ENCODE measurements at regions not wholly inside any gene's neighbourhood (a gene's known extent, or its start where the extent isn't known, plus 50 kb on each side); places are given as distances from the start of the nearest gene placed in this dataset.

- 75 to 84% methylated on average over 1 of the region's 1 CpG for WGBS, 2 donors
- DNase-seq = no peak
- H3K27me3 ChIP-seq = no peaks in the 10 kb centered on the region
- intact Hi-C loops (cut with DNase I) = no loop called here
- H3K4me3 ChIP-seq = no peak overlapping the region
- no peak for TF ChIP-seq EP300 (IDR thresholded peaks at IDR 0.05)
- no peak for TF ChIP-seq POLR2AphosphoS5 (IDR thresholded peaks at IDR 0.05)
- no peak for TF ChIP-seq POLR2A (IDR thresholded peaks at IDR 0.05)
- no peak for TF ChIP-seq CTCF (IDR thresholded peaks at IDR 0.05)
- no peak overlapping the region for H3K27ac ChIP-seq
- no peaks in the 10 kb centered on the region for H3K9me3 ChIP-seq
- H3K4me1 ChIP-seq = no peaks in the 10 kb centered on the region
- no peaks in the 10 kb centered on the region for H3K36me3 ChIP-seq
Measured at GRCh38 chr2:194557993-194558392, 1099.0 kb upstream of the SLC39A10 start.

GRCh38 chr2:194556629-194557028, 1100.4 kb upstream of the SLC39A10 start:
- Histone ChIP-seq H3K4me1 (no peaks in the 10 kb centered on the region), H3K9me3 (no peaks in the 10 kb centered on the region), H3K36me3 (no peaks in the 10 kb centered on the region), H3K27ac (no peak overlapping the region), H3K27me3 (no peaks in the 10 kb centered on the region), H3K4me3 (no peak overlapping the region)
- intact Hi-C loops (cut with DNase I) = no loop called here
- TF ChIP-seq CTCF (IDR thresholded peaks at IDR 0.05) (no peak), POLR2AphosphoS5 (IDR thresholded peaks at IDR 0.05) (no peak), EP300 (IDR thresholded peaks at IDR 0.05) (no peak), POLR2A (IDR thresholded peaks at IDR 0.05) (no peak)
- no peak for DNase-seq
- 78 to 85% methylated on average over 3 of the region's 3 CpGs for WGBS, 2 donors

- intact Hi-C loops (cut with DNase I) = no loop called here
- no peak for DNase-seq
- H3K4me1 ChIP-seq = no peaks in the 10 kb centered on the region
- 87 to 94% methylated on average over 4 of the region's 4 CpGs for WGBS, 2 donors
- H3K27ac ChIP-seq = no peak overlapping the region
- TF ChIP-seq POLR2A (IDR thresholded peaks at IDR 0.05) (no peak), EP300 (IDR thresholded peaks at IDR 0.05) (no peak), POLR2AphosphoS5 (IDR thresholded peaks at IDR 0.05) (no peak), CTCF (IDR thresholded peaks at IDR 0.05) (no peak)
- no peak overlapping the region for H3K4me3 ChIP-seq
- no peaks in the 10 kb centered on the region for H3K9me3 ChIP-seq
- H3K36me3 ChIP-seq = no peaks in the 10 kb centered on the region
- no peaks in the 10 kb centered on the region for H3K27me3 ChIP-seq
Measured at GRCh38 chr2:194553980-194554379, 1103.0 kb upstream of the SLC39A10 start.

GRCh38 chr2:194550702-194551101, 1106.3 kb upstream of the SLC39A10 start:
- Histone ChIP-seq H3K27me3 (no peaks in the 10 kb centered on the region), H3K9me3 (no peaks in the 10 kb centered on the region), H3K4me3 (no peak overlapping the region), H3K36me3 (no peaks in the 10 kb centered on the region), H3K4me1 (no peaks in the 10 kb centered on the region), H3K27ac (no peak overlapping the region)
- intact Hi-C loops (cut with DNase I) = no loop called here
- DNase-seq = no peak
- TF ChIP-seq POLR2AphosphoS5 (IDR thresholded peaks at IDR 0.05) (no peak), EP300 (IDR thresholded peaks at IDR 0.05) (no peak), POLR2A (IDR thresholded peaks at IDR 0.05) (no peak)
- 68 to 78% methylated on average over 1 of the region's 1 CpG for WGBS, 2 donors

- intact Hi-C loops (cut with DNase I) = no loop called here
- 71 to 91% methylated on average over 2 of the region's 2 CpGs for WGBS, 2 donors
- TF ChIP-seq CTCF (IDR thresholded peaks at IDR 0.05) (no peak), EP300 (IDR thresholded peaks at IDR 0.05) (no peak), POLR2AphosphoS5 (IDR thresholded peaks at IDR 0.05) (no peak)
Measured at GRCh38 chr2:194549387-194549786, 1107.6 kb upstream of the SLC39A10 start.

More at GRCh38 chr2:194549387-194549786, 1107.6 kb upstream of the SLC39A10 start:
- H3K27me3 ChIP-seq = no peaks in the 10 kb centered on the region
- no peaks in the 10 kb centered on the region for H3K36me3 ChIP-seq
- no peak for DNase-seq
- H3K4me1 ChIP-seq = no peaks in the 10 kb centered on the region
- H3K4me3 ChIP-seq = no peak overlapping the region
- H3K9me3 ChIP-seq = no peaks in the 10 kb centered on the region
- H3K27ac ChIP-seq = no peak overlapping the region

Data from sigmoid colon (tissue), 6 donors.